Colonic mucosa (tissue), 4 donors: ENCODE measurements at regions not wholly inside any gene's neighbourhood (a gene's known extent, or its start where the extent isn't known, plus 50 kb on each side); places are given as distances from the start of the nearest gene placed in this dataset.

Experiments
- DNase-seq: peaks from one replicate; pipeline ENCODE4 v3.0.0-alpha.2; 2020
- H3K27ac ChIP-seq: fragments of 200-600 bp; one replicate; pipeline ENCODE4 v1.8.0; 2021
- H3K27me3 ChIP-seq: fragments of 200-600 bp; one replicate; pipeline ENCODE4 v1.8.0; 2021
- H3K36me3 ChIP-seq: fragments of 200-600 bp; one replicate; pipeline ENCODE4 v1.8.0; 2021
- H3K4me1 ChIP-seq: fragments of 200-600 bp; one replicate; pipeline ENCODE4 v1.8.0; 2021; ENCODE audit warnings: mild to moderate bottlenecking
- H3K4me3 ChIP-seq: fragments of 200-600 bp; one replicate; pipeline ENCODE4 v1.8.0; 2021
- H3K9ac ChIP-seq, 2 donors: one replicate each; pipeline ENCODE4 v1.7.0; 2013; ENCODE audit warnings: control low read depth in 2 of 2, low read depth in 2 of 2, low read length in 2 of 2
- H3K9me3 ChIP-seq: fragments of 200-600 bp; one replicate; pipeline ENCODE4 v1.8.0; 2021
- CTCF ChIP-seq: fragments of 200-600 bp; IDR thresholded peaks from one replicate; pipeline ENCODE4 v1.8.0; 2022; ENCODE audit warnings: antibody characterized with exemption, mild to moderate bottlenecking
- intact Hi-C: fragments of 100-400 bp; cut with DNase I; formaldehyde crosslinking; loops from one replicate; pipeline ENCODE4 v1.14.1; 2022
- donor health status: healthy.
- donor health status: DM: no; HTN: no; CAD: no.
- donor health status: DM: no; HTN: no; CAD: no.

- no peak for DNase-seq
- H3K27me3 ChIP-seq = no peaks in the 10 kb centered on the region
- H3K4me1 ChIP-seq = no peaks in the 10 kb centered on the region
- H3K27ac ChIP-seq = peak overlapping the region; percentile 37
- no peak overlapping the region for H3K9ac ChIP-seq
- no peaks in the 10 kb centered on the region for H3K9me3 ChIP-seq
- intact Hi-C loops = loop anchor here (5.0 kb wide), 1 partner anchor 203 kb away; no protein-coding TSS in a partner anchor
- H3K36me3 ChIP-seq = no peaks in the 10 kb centered on the region
- no peak for TF ChIP-seq CTCF
- H3K4me3 ChIP-seq = no peak overlapping the region
These were observed 218.4 kb downstream of the MAFB start for GRCh38 chr20:40470445-40471260.

GRCh38 chr20:40468759-40469158 is 220.3 kb downstream of the MAFB start:
- intact Hi-C loops = no loop called here
- no peaks in the 10 kb centered on the region for H3K4me1 ChIP-seq
- no peak overlapping the region for H3K9ac ChIP-seq
- H3K9me3 ChIP-seq = no peaks in the 10 kb centered on the region
- H3K4me3 ChIP-seq = no peak overlapping the region
- no peaks in the 10 kb centered on the region for H3K36me3 ChIP-seq
- no peak for DNase-seq
- no peak overlapping the region for H3K27ac ChIP-seq
- H3K27me3 ChIP-seq = no peaks in the 10 kb centered on the region
- TF ChIP-seq CTCF = no peak

- DNase-seq = no peak
- Histone ChIP-seq H3K27me3 (no peaks in the 10 kb centered on the region), H3K9me3 (no peaks in the 10 kb centered on the region), H3K36me3 (no peaks in the 10 kb centered on the region), H3K9ac (no peak overlapping the region), H3K4me3 (no peak overlapping the region), H3K4me1 (no peaks in the 10 kb centered on the region), H3K27ac (no peak overlapping the region)
- TF ChIP-seq CTCF = no peak
- intact Hi-C loops = no loop called here
These were observed 221.2 kb downstream of the MAFB start for GRCh38 chr20:40467703-40468411.

DNA sequence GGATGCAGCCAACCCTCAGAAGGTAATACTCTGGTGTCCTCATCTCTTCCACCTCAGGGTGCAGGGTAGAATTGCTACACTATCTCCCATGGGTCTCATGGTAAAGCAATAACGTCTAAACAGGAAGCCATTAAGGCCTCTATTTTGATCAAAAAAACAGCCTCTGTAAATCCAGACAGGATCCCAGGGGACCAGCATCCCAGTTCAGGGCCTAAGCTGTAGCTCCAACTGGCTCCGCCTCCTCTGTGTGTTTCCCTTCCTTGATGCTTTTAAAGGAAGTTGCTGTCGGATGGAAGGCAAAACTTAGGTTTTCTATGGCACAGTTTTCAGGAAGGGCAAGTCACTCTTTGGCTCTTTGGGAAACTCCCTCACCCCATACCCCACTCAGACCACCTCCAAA is 222.0 kb downstream of the MAFB start:
- no peak for DNase-seq
- Histone ChIP-seq H3K36me3 (no peaks in the 10 kb centered on the region), H3K4me3 (no peak overlapping the region), H3K9ac (no peak overlapping the region), H3K27ac (no peak overlapping the region), H3K4me1 (no peaks in the 10 kb centered on the region), H3K27me3 (no peaks in the 10 kb centered on the region), H3K9me3 (no peaks in the 10 kb centered on the region)
- intact Hi-C loops = no loop called here
- no peak for TF ChIP-seq CTCF

DNA sequence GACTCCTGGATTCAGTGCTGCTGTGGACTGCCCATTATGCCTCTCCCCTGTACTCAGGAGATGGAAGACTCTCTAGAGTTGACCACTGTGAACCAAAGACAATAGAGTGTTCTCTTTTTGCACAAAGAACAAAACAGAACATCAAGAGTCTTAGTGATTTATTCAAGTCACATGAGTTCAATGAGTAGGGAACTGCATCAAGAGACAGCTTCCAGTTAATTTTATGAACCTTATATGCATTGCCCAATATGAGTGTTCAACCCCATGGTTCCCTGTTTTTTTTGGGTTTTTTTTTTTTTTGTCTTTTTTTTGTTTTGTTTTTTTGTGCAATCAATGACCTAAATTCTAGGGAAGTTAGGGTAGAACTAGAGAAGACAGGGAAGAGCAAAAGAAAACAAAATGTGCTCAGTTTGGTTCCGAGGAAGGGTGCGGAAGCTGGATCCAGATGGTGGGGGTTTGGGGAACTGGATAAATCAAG is 224.3 kb downstream of the MAFB start:
- no peaks in the 10 kb centered on the region for H3K36me3 ChIP-seq
- no peak for TF ChIP-seq CTCF
- intact Hi-C loops = no loop called here
- no peak overlapping the region for H3K4me3 ChIP-seq
- DNase-seq = no peak
- H3K9ac ChIP-seq = no peak overlapping the region
- H3K27ac ChIP-seq = no peak overlapping the region
- no peaks in the 10 kb centered on the region for H3K27me3 ChIP-seq
- H3K4me1 ChIP-seq = no peaks in the 10 kb centered on the region
- H3K9me3 ChIP-seq = no peaks in the 10 kb centered on the region
